IMR-90 (cell line): ENCODE measurements at regions not wholly inside any gene's neighbourhood (a gene's known extent, or its start where the extent isn't known, plus 50 kb on each side); places are given as distances from the start of the nearest gene placed in this dataset.

Experiments used
- ATAC-seq: fragments of 200-7000 bp; cut with Tn5 transposase; 2 replicates; pipeline ENCODE4 v1.9.1; 2020; ENCODE audit warnings: low read depth, mild to moderate bottlenecking, moderate library complexity
- BruUV-seq: library from RNA; stranded (reverse); fragments of 400-500 nt; replicated peaks from 2 replicates; lab custom pipeline; 2021; lab: Mats Ljungman, UMichigan
- CTCF ChIA-PET: fragments of 300-600 bp; formaldehyde crosslinking; extraction: SDS; loops from one replicate; lab custom pipeline; 2021; ENCODE audit warnings: antibody characterized with exemption; lab: Yijun Ruan, JAX
- POLR2A ChIA-PET: fragments of 300-600 bp; sonication (Branson Sonifier 250); formaldehyde crosslinking; loops from one replicate; lab custom pipeline; 2022; ENCODE audit warnings: antibody characterized with exemption; ENCODE audit not compliant: unreplicated experiment; lab: Charles Lee
- DNase-seq: peaks from one replicate; pipeline ENCODE4 v3.0.0; 2013
- H2AFZ ChIP-seq: replicated peaks from 2 replicates; pipeline ENCODE3; 2013; ENCODE audit warnings: low read length, mild to moderate bottlenecking; ENCODE audit not compliant: poor library complexity
- H2AK5ac ChIP-seq: 2 replicates; pipeline ENCODE4 v1.6.1; 2013; ENCODE audit warnings: low read depth, low read length, inconsistent platforms
- H2AK9ac ChIP-seq: replicated peaks from 2 replicates; pipeline ENCODE3; 2013; ENCODE audit warnings: mild to moderate bottlenecking, low read depth, low read length, moderate library complexity; ENCODE audit not compliant: poor library complexity
- H2BK120ac ChIP-seq: 2 replicates; pipeline ENCODE4 v1.6.1; 2013; ENCODE audit warnings: low read depth, low read length, inconsistent platforms
- H2BK15ac ChIP-seq: 3 replicates; pipeline ENCODE4 v1.6.1; 2013; ENCODE audit warnings: low read depth, low read length, inconsistent platforms
- H2BK20ac ChIP-seq: 2 replicates; pipeline ENCODE4 v1.6.1; 2013; ENCODE audit warnings: low read depth, mild to moderate bottlenecking, inconsistent platforms, low read length, moderate library complexity
- H2BK5ac ChIP-seq: 2 replicates; pipeline ENCODE4 v1.6.1; 2013; ENCODE audit warnings: mild to moderate bottlenecking, low read depth, low read length, inconsistent platforms; ENCODE audit not compliant: poor library complexity, severe bottlenecking
- H3K14ac ChIP-seq: replicated peaks from 2 replicates; pipeline ENCODE4 v1.6.1; 2013; ENCODE audit warnings: low read depth, low read length, inconsistent platforms
- H3K18ac ChIP-seq: 2 replicates; pipeline ENCODE4 v1.6.1; 2013; ENCODE audit warnings: low read depth, low read length, control low read depth
- H3K23ac ChIP-seq: 2 replicates; pipeline ENCODE4 v1.6.1; 2013; ENCODE audit warnings: low read depth, low read length, inconsistent platforms
- H3K27ac ChIP-seq: 2 replicates; pipeline ENCODE4 v1.5.1; 2013; ENCODE audit warnings: mild to moderate bottlenecking, control low read depth, low read length; ENCODE audit not compliant: insufficient read depth
- H3K27me3 ChIP-seq: 2 replicates; pipeline ENCODE4 v1.6.1; 2013; ENCODE audit warnings: low read length; ENCODE audit not compliant: control insufficient read depth, insufficient read depth
- H3K36me3 ChIP-seq: 2 replicates; pipeline ENCODE4 v1.6.1; 2013; ENCODE audit warnings: low read length, mixed read lengths; ENCODE audit not compliant: control insufficient read depth, insufficient read depth
- H3K4ac ChIP-seq: 2 replicates; pipeline ENCODE4 v1.6.1; 2013; ENCODE audit warnings: low read depth, low read length, inconsistent platforms
- H3K4me1 ChIP-seq: 2 replicates; pipeline ENCODE4 v1.6.1; 2013; ENCODE audit warnings: low read length, mixed read lengths; ENCODE audit not compliant: control insufficient read depth, insufficient read depth
- H3K4me2 ChIP-seq: 2 replicates; pipeline ENCODE4 v1.6.1; 2013; ENCODE audit warnings: low read depth, mild to moderate bottlenecking, control low read depth, low read length, moderate library complexity
- H3K4me3 ChIP-seq: 2 replicates; pipeline ENCODE4 v1.5.1; 2013; ENCODE audit warnings: low read depth, mild to moderate bottlenecking, control low read depth, low read length, moderate library complexity; ENCODE audit not compliant: insufficient read depth
- H3K56ac ChIP-seq: 2 replicates; pipeline ENCODE4 v1.6.1; 2013; ENCODE audit warnings: low read length, inconsistent platforms; ENCODE audit not compliant: insufficient read depth; ENCODE audit errors: extremely low read depth
- H3K79me1 ChIP-seq, 2 experiments: 2 replicates each; pipeline ENCODE4 v1.6.1; 2013; ENCODE audit warnings: low read length in 2 of 2, inconsistent platforms in 1 of 2, low read depth in 1 of 2
- H3K9ac ChIP-seq: 2 replicates; pipeline ENCODE4 v1.6.1; 2013; ENCODE audit warnings: low read depth, low read length, control low read depth
- H3K9me1 ChIP-seq: 2 replicates; pipeline ENCODE4 v1.6.1; 2013; ENCODE audit warnings: low read length, inconsistent platforms; ENCODE audit not compliant: insufficient read depth
- H3K9me3 ChIP-seq: 2 replicates; pipeline ENCODE4 v1.6.1; 2013; ENCODE audit warnings: low read length; ENCODE audit not compliant: control insufficient read depth, insufficient read depth
- H4K20me1 ChIP-seq: 2 replicates; pipeline ENCODE4 v1.6.1; 2013; ENCODE audit warnings: low read length, inconsistent platforms; ENCODE audit not compliant: insufficient read depth
- H4K5ac ChIP-seq: 2 replicates; pipeline ENCODE4 v1.6.1; 2013; ENCODE audit warnings: mild to moderate bottlenecking, low read depth, low read length, control low read depth
- H4K8ac ChIP-seq, 2 experiments: 2 replicates each; pipeline ENCODE4 v1.6.1; 2013; ENCODE audit warnings: low read depth in 2 of 2, low read length in 2 of 2, control low read depth in 1 of 2, inconsistent platforms in 1 of 2
- H4K91ac ChIP-seq: 2 replicates; pipeline ENCODE4 v1.6.1; 2013; ENCODE audit warnings: low read depth, low read length, inconsistent platforms; ENCODE audit not compliant: insufficient read depth
- BHLHE40 ChIP-seq: fragments of 150-350 bp; IDR thresholded peaks from 2 replicates; pipeline ENCODE4 v1.6.1; 2016; ENCODE audit warnings: mild to moderate bottlenecking, low read depth, low read length
- CEBPB ChIP-seq: IDR thresholded peaks from 2 replicates; pipeline ENCODE4 v1.6.1; 2012; ENCODE audit warnings: low read depth, low read length, improper control_type of control experiment
- CHD1 ChIP-seq: IDR thresholded peaks from 2 replicates; pipeline ENCODE4 v1.6.1; 2012; ENCODE audit warnings: low read depth, low read length, improper control_type of control experiment
- CTCF ChIP-seq: conservative IDR thresholded peaks from 2 replicates; pipeline ENCODE4 v1.5.1; 2012; ENCODE audit warnings: mild to moderate bottlenecking, low read depth, low read length, improper control_type of control experiment
- ELK1 ChIP-seq: fragments of 150-350 bp; IDR thresholded peaks from 2 replicates; pipeline ENCODE4 v1.6.1; 2016; ENCODE audit warnings: low read depth, mild to moderate bottlenecking, low read length, moderate library complexity, borderline replicate concordance
- FOS ChIP-seq: fragments of 150-350 bp; IDR thresholded peaks from 2 replicates; pipeline ENCODE4 v1.6.1; 2016; ENCODE audit warnings: low read depth, low read length
- MAFK ChIP-seq: IDR thresholded peaks from 2 replicates; pipeline ENCODE4 v1.6.1; 2012; ENCODE audit warnings: low read depth, low read length, improper control_type of control experiment
- MAZ ChIP-seq: IDR thresholded peaks from 2 replicates; pipeline ENCODE4 v1.6.1; 2012; ENCODE audit warnings: low read depth, mild to moderate bottlenecking, low read length, improper control_type of control experiment, moderate library complexity, borderline replicate concordance
- MXI1 ChIP-seq: IDR thresholded peaks from 2 replicates; pipeline ENCODE4 v1.6.1; 2012; ENCODE audit warnings: low read depth, mild to moderate bottlenecking, low read length, moderate library complexity, borderline replicate concordance
- NFE2L2 ChIP-seq: fragments of 150-350 bp; IDR thresholded peaks from 2 replicates; pipeline ENCODE4 v1.6.1; 2016; ENCODE audit warnings: low read depth, mild to moderate bottlenecking, low read length
- POLR2A ChIP-seq: IDR thresholded peaks from 2 replicates; pipeline ENCODE4 v1.6.1; 2012; ENCODE audit warnings: mild to moderate bottlenecking, low read depth, low read length
- RAD21 ChIP-seq: IDR thresholded peaks from 2 replicates; pipeline ENCODE4 v1.6.1; 2012; ENCODE audit warnings: low read length, improper control_type of control experiment
- RCOR1 ChIP-seq: IDR thresholded peaks from 2 replicates; pipeline ENCODE4 v1.6.1; 2012; ENCODE audit warnings: mild to moderate bottlenecking, low read length, improper control_type of control experiment; ENCODE audit not compliant: insufficient replicate concordance
- RFX5 ChIP-seq: IDR thresholded peaks from 2 replicates; pipeline ENCODE4 v1.8.0; 2012; ENCODE audit warnings: low read depth, mild to moderate bottlenecking, low read length, moderate library complexity
- SMC3 ChIP-seq: fragments of 150-350 bp; IDR thresholded peaks from 2 replicates; pipeline ENCODE4 v1.6.1; 2016; ENCODE audit warnings: low read depth, mild to moderate bottlenecking, antibody characterized with exemption, low read length, moderate library complexity
- USF2 ChIP-seq: fragments of 150-350 bp; IDR thresholded peaks from 2 replicates; pipeline ENCODE4 v1.6.1; 2017; ENCODE audit warnings: mild to moderate bottlenecking, antibody characterized with exemption, low read length, low read depth
- WGBS, 2 experiments: methylation state at CpG; one replicate each; pipeline versions ENCODE4 v1.1.5 to v1.1.7; 2013; ENCODE audit warnings: missing lambda C conversion rate in 2 of 2; ENCODE audit not compliant: insufficient read length in 1 of 2; ENCODE audit errors: extremely low coverage in 2 of 2; 5-methylcytosine and 5-hydroxymethylcytosine counted together
- dilution Hi-C: fragments of 300-500 bp; cut with HindIII; formaldehyde crosslinking; loops from one replicate; pipeline ENCODE4 v1.14.3; 2018; ENCODE audit warnings: low sequenced_read_pairs; ENCODE audit not compliant: unreplicated experiment
- in situ Hi-C: fragments of 300-500 bp; cut with MboI; formaldehyde crosslinking; loops from 3 replicates; pipeline ENCODE4 v1.14.3; 2019; ENCODE audit warnings: low sequenced_read_pairs, inconsistent platforms, mixed read lengths
- intact Hi-C: fragments of 100-400 bp; cut with micrococcal nuclease; formaldehyde crosslinking; loops from 2 replicates; pipeline ENCODE4 v1.10.0; 2022

- H2AK5ac ChIP-seq = no peak overlapping the region
- dilution Hi-C loops = no loop called here
- no peak overlapping the region for H2BK15ac ChIP-seq
- H3K23ac ChIP-seq = no peak overlapping the region
- H4K8ac ChIP-seq = no peak overlapping the region
- CTCF ChIA-PET = interaction anchor here (0.7 to 2.0 kb wide), 7 partner anchors 9 to 53 kb away, joined by 3 to 15 read pairs (median 4); no protein-coding TSS in a partner anchor
- in situ Hi-C loops = no loop called here
- intact Hi-C loops = loop anchor here (1.0 kb wide), 1 partner anchor 45 kb away; no protein-coding TSS in a partner anchor
- DNase-seq = no peak
- BruUV-seq = no TSS peak
- no peak overlapping the region for H3K4me3 ChIP-seq
- no peak overlapping the region for H3K14ac ChIP-seq
- no peak overlapping the region for H2AFZ ChIP-seq
- H2AK9ac ChIP-seq = no peak overlapping the region
- no peak overlapping the region for H4K91ac ChIP-seq
- no peak overlapping the region for H3K18ac ChIP-seq
- no peak overlapping the region for H3K4me2 ChIP-seq
- no peak overlapping the region for H3K27ac ChIP-seq
- no peak overlapping the region; the same call in 1 of the 2 replicates for H3K9ac ChIP-seq
- WGBS, 2 experiments = 17% methylated on average over 1 of the region's 3 CpGs; no CpG with 5 or more reads in 1 of the 2 experiments
- H4K20me1 ChIP-seq = no peaks in the 10 kb centered on the region
- no peak for ATAC-seq
- H2BK5ac ChIP-seq = no peak overlapping the region
- TF ChIP-seq NFE2L2 (no peak), CHD1 (no peak), BHLHE40 (no peak), CTCF (no peak), MAFK (no peak), RFX5 (no peak), FOS (no peak), USF2 (no peak), POLR2A (no peak), RCOR1 (no peak), MAZ (no peak), ELK1 (no peak), SMC3 (no peak), MXI1 (no peak), CEBPB (no peak), RAD21 (no peak)
- POLR2A ChIA-PET = interaction anchor here (0.6 kb wide), 1 partner anchor 170 kb away, joined by 3 read pairs; no protein-coding TSS in a partner anchor
- H3K4me1 ChIP-seq = no peaks in the 10 kb centered on the region
- H3K79me1 ChIP-seq = no peaks in the 10 kb centered on the region
- no peak overlapping the region for H2BK120ac ChIP-seq
- H3K27me3 ChIP-seq = peaks cover 17% of the 10 kb centered on the region
- no peak overlapping the region for H3K4ac ChIP-seq
- H2BK20ac ChIP-seq = no peak overlapping the region
- H3K36me3 ChIP-seq = no peaks in the 10 kb centered on the region
- no peaks in the 10 kb centered on the region for H3K9me3 ChIP-seq
- H4K5ac ChIP-seq = no peak overlapping the region
- no peaks in the 10 kb centered on the region for H3K9me1 ChIP-seq
- H3K56ac ChIP-seq = no peak overlapping the region
These were observed 859.4 kb downstream of the MAFB start for GRCh38 chr20:39829661-39830060.
